ENCODE measurements at regions not wholly inside any gene's neighbourhood (a gene's known extent, or its start where the extent isn't known, plus 50 kb on each side); places are given as distances from the start of the nearest gene placed in this dataset.

GRCh38 chr16:51665436-51665998, 514.4 kb upstream of the SALL1 start:
- no peak for TF ChIP-seq CTCF (IDR thresholded peaks at IDR 0.05; ENCODE audit: insufficient read depth, missing control alignments)
- FAIRE-seq = no peak
- no peak for DNase-seq (ENCODE audit: insufficient read length, low spot score)

GRCh38 chr16:51658531-51658930, 507.5 kb upstream of the SALL1 start:
- FAIRE-seq (no peak), DNase-seq (ENCODE audit: insufficient read length, low spot score) (no peak)
- TF ChIP-seq CTCF (IDR thresholded peaks at IDR 0.05; ENCODE audit: insufficient read depth, missing control alignments) = no peak

- no peak for TF ChIP-seq CTCF (IDR thresholded peaks at IDR 0.05; ENCODE audit: insufficient read depth, missing control alignments)
- FAIRE-seq (no peak), DNase-seq (ENCODE audit: insufficient read length, low spot score) (no peak)
Observed at GRCh38 chr16:51657848-51658247, 506.8 kb upstream of the SALL1 start.

GRCh38 chr16:51655249-51655648, 504.2 kb upstream of the SALL1 start:
- DNase-seq (ENCODE audit: insufficient read length, low spot score) = no peak
- no peak for TF ChIP-seq CTCF (IDR thresholded peaks at IDR 0.05; ENCODE audit: insufficient read depth, missing control alignments)
- no peak for FAIRE-seq

GRCh38 chr16:51651061-51651466, 500.0 kb upstream of the SALL1 start:
- FAIRE-seq = no peak
- DNase-seq (ENCODE audit: insufficient read length, low spot score) = no peak
- TF ChIP-seq CTCF (IDR thresholded peaks at IDR 0.05; ENCODE audit: insufficient read depth, missing control alignments) = no peak

GRCh38 chr16:51649631-51650030, 498.6 kb upstream of the SALL1 start:
- TF ChIP-seq CTCF (IDR thresholded peaks at IDR 0.05; ENCODE audit: insufficient read depth, missing control alignments) = no peak
- FAIRE-seq = no peak
- DNase-seq (ENCODE audit: insufficient read length, low spot score) = no peak

- DNase-seq (ENCODE audit: insufficient read length, low spot score) (no peak), FAIRE-seq (no peak)
- TF ChIP-seq CTCF (IDR thresholded peaks at IDR 0.05; ENCODE audit: insufficient read depth, missing control alignments) = no peak
Observed at GRCh38 chr16:51648526-51648925, 497.5 kb upstream of the SALL1 start.
